ENCODE measurements at regions not wholly inside any gene's neighbourhood (a gene's known extent, or its start where the extent isn't known, plus 50 kb on each side); places are given as distances from the start of the nearest gene placed in this dataset.

DNA sequence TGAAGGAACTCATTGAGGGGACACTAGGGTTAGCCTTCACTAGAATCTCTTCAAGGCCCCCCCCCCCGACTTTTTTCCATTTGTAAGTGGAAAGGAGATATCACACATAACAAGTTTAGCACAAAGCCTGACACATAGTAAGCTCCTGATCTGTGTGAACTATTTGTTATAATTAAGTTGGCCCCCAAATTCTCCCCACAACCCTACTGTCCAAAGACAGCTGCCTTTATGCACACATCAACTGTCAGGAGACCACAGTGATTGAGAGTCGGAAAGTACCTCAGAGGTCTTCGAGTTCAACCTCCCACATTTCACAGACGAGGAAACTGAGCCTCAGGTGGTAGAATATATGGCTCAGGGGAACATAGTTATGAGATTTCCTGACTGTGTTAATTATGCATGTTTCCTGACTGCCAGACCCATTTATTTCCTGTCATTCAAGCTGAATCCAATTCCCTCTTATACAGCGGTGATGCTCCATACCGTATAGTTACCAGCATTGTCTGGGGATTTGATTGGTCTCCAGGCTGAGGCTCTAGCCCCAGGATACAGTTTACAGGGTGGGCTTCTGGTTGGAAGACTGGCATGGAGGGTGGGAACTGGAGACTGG is 227.4 kb upstream of the CMC1 start:
- no peaks in the 10 kb centered on the region for H3K36me3 ChIP-seq (ENCODE audit: control insufficient read depth, insufficient read depth, low read length)
- H3K9me3 ChIP-seq (ENCODE audit: control insufficient read depth, insufficient read depth, low read depth, low read length), result no peaks in the 10 kb centered on the region
- DNase-seq (ENCODE audit: low read depth, low spot score) (no peak), ATAC-seq (no peak)
- ChIA-PET POLR2A (no interaction called here), CTCF (no interaction called here)
- in situ Hi-C loops (cut with HindIII; ENCODE audit: low pct_unique_long_range_greater_than_20kb, low sequenced_read_pairs) (no loop called here), intact Hi-C loops (cut with micrococcal nuclease; ENCODE audit: unreplicated experiment) (no loop called here)
- no peaks in the 10 kb centered on the region for H3K27me3 ChIP-seq (ENCODE audit: control insufficient read depth, insufficient read depth, low read length)
- H3K4me1 ChIP-seq (ENCODE audit: control insufficient read depth, insufficient read depth, low read length), result no peaks in the 10 kb centered on the region
- no TSS peak for BruUV-seq (replicated peaks)
- no peak overlapping the region for H3K27ac ChIP-seq (ENCODE audit: low read length)
- TF ChIP-seq POLR2AphosphoS5 (IDR thresholded peaks at IDR 0.05; ENCODE audit: low read depth, low read length) (no peak), TCF7L2 (IDR thresholded peaks at IDR 0.05; ENCODE audit: low read depth, low read length) (no peak), SIN3A (IDR thresholded peaks at IDR 0.05; ENCODE audit: borderline replicate concordance, insufficient read depth, low read depth, low read length) (no peak)
- TF ChIP-seq, protein P1, sequence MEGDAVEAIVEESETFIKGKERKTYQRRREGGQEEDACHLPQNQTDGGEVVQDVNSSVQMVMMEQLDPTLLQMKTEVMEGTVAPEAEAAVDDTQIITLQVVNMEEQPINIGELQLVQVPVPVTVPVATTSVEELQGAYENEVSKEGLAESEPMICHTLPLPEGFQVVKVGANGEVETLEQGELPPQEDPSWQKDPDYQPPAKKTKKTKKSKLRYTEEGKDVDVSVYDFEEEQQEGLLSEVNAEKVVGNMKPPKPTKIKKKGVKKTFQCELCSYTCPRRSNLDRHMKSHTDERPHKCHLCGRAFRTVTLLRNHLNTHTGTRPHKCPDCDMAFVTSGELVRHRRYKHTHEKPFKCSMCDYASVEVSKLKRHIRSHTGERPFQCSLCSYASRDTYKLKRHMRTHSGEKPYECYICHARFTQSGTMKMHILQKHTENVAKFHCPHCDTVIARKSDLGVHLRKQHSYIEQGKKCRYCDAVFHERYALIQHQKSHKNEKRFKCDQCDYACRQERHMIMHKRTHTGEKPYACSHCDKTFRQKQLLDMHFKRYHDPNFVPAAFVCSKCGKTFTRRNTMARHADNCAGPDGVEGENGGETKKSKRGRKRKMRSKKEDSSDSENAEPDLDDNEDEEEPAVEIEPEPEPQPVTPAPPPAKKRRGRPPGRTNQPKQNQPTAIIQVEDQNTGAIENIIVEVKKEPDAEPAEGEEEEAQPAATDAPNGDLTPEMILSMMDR (IDR thresholded peaks at IDR 0.05), result no peak
- TF ChIP-seq, protein P2, sequence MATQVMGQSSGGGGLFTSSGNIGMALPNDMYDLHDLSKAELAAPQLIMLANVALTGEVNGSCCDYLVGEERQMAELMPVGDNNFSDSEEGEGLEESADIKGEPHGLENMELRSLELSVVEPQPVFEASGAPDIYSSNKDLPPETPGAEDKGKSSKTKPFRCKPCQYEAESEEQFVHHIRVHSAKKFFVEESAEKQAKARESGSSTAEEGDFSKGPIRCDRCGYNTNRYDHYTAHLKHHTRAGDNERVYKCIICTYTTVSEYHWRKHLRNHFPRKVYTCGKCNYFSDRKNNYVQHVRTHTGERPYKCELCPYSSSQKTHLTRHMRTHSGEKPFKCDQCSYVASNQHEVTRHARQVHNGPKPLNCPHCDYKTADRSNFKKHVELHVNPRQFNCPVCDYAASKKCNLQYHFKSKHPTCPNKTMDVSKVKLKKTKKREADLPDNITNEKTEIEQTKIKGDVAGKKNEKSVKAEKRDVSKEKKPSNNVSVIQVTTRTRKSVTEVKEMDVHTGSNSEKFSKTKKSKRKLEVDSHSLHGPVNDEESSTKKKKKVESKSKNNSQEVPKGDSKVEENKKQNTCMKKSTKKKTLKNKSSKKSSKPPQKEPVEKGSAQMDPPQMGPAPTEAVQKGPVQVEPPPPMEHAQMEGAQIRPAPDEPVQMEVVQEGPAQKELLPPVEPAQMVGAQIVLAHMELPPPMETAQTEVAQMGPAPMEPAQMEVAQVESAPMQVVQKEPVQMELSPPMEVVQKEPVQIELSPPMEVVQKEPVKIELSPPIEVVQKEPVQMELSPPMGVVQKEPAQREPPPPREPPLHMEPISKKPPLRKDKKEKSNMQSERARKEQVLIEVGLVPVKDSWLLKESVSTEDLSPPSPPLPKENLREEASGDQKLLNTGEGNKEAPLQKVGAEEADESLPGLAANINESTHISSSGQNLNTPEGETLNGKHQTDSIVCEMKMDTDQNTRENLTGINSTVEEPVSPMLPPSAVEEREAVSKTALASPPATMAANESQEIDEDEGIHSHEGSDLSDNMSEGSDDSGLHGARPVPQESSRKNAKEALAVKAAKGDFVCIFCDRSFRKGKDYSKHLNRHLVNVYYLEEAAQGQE (IDR thresholded peaks at IDR 0.05; ENCODE audit: insufficient read depth in 1 of 2, low read depth in 2 of 2, low read length in 1 of 2), result no peak
- H3K4me3 ChIP-seq (ENCODE audit: low read depth in 2 of 2, low read length in 2 of 2), result no peak overlapping the region

DNA sequence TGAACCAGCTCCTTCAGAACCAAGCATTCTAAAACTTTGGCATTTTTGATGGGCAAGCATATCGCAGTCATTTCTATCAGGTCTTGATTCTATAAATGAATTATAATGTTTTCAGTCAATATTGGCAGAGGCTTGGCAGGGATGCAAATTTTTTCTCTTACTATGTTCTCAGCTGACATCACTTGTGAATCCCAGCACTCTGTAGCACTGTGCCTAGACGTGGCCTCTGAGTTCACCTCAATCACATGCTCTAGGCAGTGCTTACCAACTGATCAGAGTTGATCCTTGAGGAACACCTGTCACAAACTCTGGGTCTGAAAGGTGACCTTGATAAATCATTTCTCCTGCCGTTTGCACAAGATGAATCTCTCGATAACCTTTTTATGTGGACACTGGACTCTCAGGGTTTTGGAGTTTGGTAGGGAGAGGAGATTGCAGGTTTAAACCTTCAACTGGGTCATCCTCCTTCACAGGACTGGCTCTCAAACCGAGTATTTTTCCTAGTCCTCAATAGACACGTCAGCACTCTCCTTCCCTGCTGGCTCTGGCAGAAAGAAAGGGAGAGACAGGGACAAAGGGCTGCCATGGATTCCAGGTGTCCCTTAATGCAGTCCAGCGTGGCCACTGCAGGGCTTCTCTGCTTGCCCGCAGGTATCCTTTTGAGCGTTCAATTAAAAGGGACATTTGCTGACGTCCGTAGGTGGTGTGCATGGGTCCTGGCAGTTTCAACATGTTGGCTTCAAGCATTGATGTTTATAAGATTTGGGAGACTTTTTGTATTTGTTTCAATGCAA is 222.3 kb upstream of the CMC1 start:
- TF ChIP-seq TCF7L2 (IDR thresholded peaks at IDR 0.05; ENCODE audit: low read depth, low read length) (no peak), SIN3A (IDR thresholded peaks at IDR 0.05; ENCODE audit: borderline replicate concordance, insufficient read depth, low read depth, low read length) (no peak)
- TF ChIP-seq, protein P1 (IDR thresholded peaks at IDR 0.05), result no peak
- TF ChIP-seq, protein P2 (IDR thresholded peaks at IDR 0.05; ENCODE audit: insufficient read depth in 1 of 2, low read depth in 2 of 2, low read length in 1 of 2), result no peak
- Histone ChIP-seq H3K27me3 (ENCODE audit: control insufficient read depth, insufficient read depth, low read length) (no peaks in the 10 kb centered on the region), H3K36me3 (ENCODE audit: control insufficient read depth, insufficient read depth, low read length) (no peaks in the 10 kb centered on the region), H3K9me3 (ENCODE audit: control insufficient read depth, insufficient read depth, low read depth, low read length) (no peaks in the 10 kb centered on the region), H3K4me3 (ENCODE audit: low read depth in 2 of 2, low read length in 2 of 2) (no peak overlapping the region), H3K27ac (ENCODE audit: low read length) (no peak overlapping the region), H3K4me1 (ENCODE audit: control insufficient read depth, insufficient read depth, low read length) (no peaks in the 10 kb centered on the region; the same call in 1 of the 2 replicates)
- in situ Hi-C loops (cut with HindIII; ENCODE audit: low pct_unique_long_range_greater_than_20kb, low sequenced_read_pairs), result no loop called here
- ATAC-seq, result no peak
- ChIA-PET POLR2A (no interaction called here), CTCF (no interaction called here)
- no peak for DNase-seq (ENCODE audit: low read depth, low spot score)
- BruUV-seq (replicated peaks), result no TSS peak
- intact Hi-C loops (cut with micrococcal nuclease; ENCODE audit: unreplicated experiment), result no loop called here
